ENCODE measurements at regions not wholly inside any gene's neighbourhood (a gene's known extent, or its start where the extent isn't known, plus 50 kb on each side); places are given as distances from the start of the nearest gene placed in this dataset.

DNA sequence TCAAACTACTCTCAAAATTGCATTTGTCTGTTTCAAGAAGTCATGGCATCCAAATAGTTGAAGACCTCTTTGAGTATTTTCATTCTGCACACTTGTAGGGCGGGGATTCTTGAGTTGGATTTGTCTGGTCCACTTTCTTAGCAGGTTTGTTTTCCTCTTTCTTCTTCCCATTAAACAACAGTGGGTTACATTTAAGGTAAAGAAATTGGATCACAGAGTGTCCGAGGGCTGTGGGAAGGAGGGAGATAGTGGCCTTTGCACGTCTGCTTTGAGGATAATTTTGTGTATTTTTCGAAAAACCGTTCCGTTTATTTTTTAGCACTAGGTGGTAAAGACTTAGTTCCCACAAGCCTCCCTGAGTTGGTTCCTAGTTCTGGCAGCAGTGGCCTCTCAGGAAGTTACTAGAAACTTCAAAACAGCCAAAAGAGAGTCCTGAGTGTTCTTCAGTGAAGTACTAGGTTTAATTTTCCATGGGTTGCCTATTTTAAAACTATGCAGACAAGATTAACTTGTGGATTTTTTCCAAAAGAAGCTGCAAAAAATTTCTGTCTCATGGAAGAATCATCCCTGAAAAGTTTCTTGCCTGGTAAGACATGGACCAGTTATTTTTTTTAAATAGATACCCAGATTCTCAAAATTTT lies 107.9 kb downstream of the CDC42EP3 start:
- Histone ChIP-seq H3K27ac (no peak overlapping the region), H3K4me3 (no peak overlapping the region), H3K36me3 (ENCODE audit: insufficient read depth, low read length) (no peaks in the 10 kb centered on the region), H3K9ac (ENCODE audit: insufficient read length) (no peak overlapping the region), H3K9me3 (ENCODE audit: low read depth, low read length) (no peaks in the 10 kb centered on the region)
- no peak for TF ChIP-seq FOXP2 (optimal IDR thresholded peaks at IDR 0.05; ENCODE audit: control extremely low read depth, extremely low read length, insufficient read depth)
- TF ChIP-seq EZH2 (IDR thresholded peaks at IDR 0.05): no peak
- TF ChIP-seq POLR2AphosphoS5 (IDR thresholded peaks at IDR 0.05; ENCODE audit: borderline replicate concordance, low read depth, low read length): no peak
- no peak for DNase-seq (ENCODE audit: low read depth, low spot score)

GRCh38 chr2:37564356-37564755 lies 107.1 kb downstream of the CDC42EP3 start:
- Histone ChIP-seq H3K9ac (ENCODE audit: insufficient read length) (no peak overlapping the region), H3K4me3 (no peak overlapping the region), H3K9me3 (ENCODE audit: low read depth, low read length) (no peaks in the 10 kb centered on the region), H3K36me3 (ENCODE audit: insufficient read depth, low read length) (no peaks in the 10 kb centered on the region), H3K27ac (no peak overlapping the region)
- no peak for TF ChIP-seq EZH2 (IDR thresholded peaks at IDR 0.05)
- no peak for TF ChIP-seq POLR2AphosphoS5 (IDR thresholded peaks at IDR 0.05; ENCODE audit: borderline replicate concordance, low read depth, low read length)
- TF ChIP-seq FOXP2 (optimal IDR thresholded peaks at IDR 0.05; ENCODE audit: control extremely low read depth, extremely low read length, insufficient read depth): no peak
- DNase-seq (ENCODE audit: low read depth, low spot score): no peak

DNA sequence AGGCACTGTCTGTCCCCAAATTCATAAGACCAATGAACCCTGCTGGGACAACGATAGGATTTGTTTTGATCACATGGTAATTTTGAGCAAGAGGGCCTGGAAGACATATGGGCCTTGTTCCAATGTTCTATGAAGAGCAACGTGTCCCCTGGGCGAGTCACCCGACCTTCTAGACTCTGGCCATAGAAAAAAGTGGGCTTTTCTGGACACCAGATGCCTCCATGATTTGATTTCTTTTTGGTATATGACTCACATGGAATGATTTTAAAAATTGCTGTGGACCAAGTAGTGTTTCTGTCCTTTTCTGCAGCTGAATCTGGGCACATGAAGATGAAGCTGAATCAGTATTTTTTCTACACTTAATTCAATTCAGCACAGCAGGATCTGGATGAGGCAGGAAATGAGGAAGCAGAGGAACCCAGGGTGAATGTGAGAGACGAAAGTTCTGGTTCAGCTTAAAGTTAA lies 104.9 kb downstream of the CDC42EP3 start:
- no peaks in the 10 kb centered on the region for H3K36me3 ChIP-seq (ENCODE audit: insufficient read depth, low read length)
- H3K9ac ChIP-seq (ENCODE audit: insufficient read length): peak overlapping the region; percentile 33
- H3K4me3 ChIP-seq: peak overlapping the region; percentile 74
- H3K9me3 ChIP-seq (ENCODE audit: low read depth, low read length): no peaks in the 10 kb centered on the region
- 0 out of 2 replicates have a peak, but pooled peaks have one; percentile 19 for TF ChIP-seq POLR2AphosphoS5 (IDR thresholded peaks at IDR 0.05; ENCODE audit: borderline replicate concordance, low read depth, low read length)
- TF ChIP-seq EZH2 (IDR thresholded peaks at IDR 0.05): no peak
- H3K27ac ChIP-seq: peak overlapping the region; percentile 96
- DNase-seq (ENCODE audit: low read depth, low spot score): peak; percentile 94

DNA sequence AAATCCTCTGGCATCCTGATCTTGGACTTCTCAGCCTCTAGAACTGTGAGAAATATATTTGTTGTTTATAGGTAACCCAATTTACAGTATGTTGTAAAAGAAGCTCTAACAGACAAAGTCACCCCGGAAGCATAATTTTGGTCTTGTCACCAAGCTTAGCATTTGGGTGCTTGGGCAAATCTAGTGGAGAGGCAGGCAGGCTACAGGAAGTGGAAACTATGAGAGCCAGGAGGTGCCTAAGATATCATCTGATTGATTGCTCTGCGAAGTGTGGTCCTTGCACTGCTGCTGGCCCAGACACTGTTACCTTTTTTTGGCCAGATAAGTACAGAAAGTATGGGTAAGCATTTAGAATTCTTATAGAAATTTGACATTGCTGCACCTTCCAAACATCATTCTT lies 102.9 kb downstream of the CDC42EP3 start:
- no peak for DNase-seq (ENCODE audit: low read depth, low spot score)
- H3K4me3 ChIP-seq: no peak overlapping the region
- no peak overlapping the region for H3K27ac ChIP-seq

DNA sequence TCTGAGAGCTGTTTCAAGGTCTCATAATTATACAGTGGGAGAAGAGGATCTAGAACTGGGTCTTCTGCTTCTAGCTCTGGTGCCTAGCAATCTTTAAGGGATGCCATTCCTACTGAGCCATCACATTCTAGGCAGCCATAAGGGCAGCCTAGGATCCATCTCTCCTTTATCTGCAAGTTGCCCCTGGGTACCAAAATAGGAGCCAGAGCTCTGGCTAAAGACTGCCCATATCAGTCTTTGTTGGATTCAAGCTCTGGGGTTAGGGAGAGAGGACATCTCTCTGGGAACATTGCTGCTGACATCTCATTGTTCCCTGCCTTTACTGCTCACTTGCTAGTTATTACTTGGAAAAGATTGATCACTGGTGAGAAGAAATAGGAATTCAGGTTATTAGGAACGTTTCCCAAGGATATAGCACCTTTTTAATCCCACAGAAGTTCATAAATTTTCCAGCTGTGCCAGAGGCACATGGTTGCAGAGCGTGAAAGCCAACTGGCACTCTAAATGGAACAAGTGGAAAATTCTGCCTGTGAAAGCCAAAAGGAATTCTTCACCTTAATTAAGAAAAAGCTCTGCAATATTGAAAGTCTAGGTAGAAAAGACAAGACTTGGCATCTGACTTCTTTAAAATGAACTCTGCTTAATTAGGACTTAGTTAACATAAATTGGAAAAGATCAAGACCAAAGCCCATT lies 102.2 kb downstream of the CDC42EP3 start:
- no peak for DNase-seq (ENCODE audit: low read depth, low spot score)
- Histone ChIP-seq H3K36me3 (ENCODE audit: insufficient read depth, low read length) (no peaks in the 10 kb centered on the region), H3K27ac (no peak overlapping the region), H3K9ac (ENCODE audit: insufficient read length) (no peak overlapping the region), H3K9me3 (ENCODE audit: low read depth, low read length) (no peaks in the 10 kb centered on the region), H3K4me3 (no peak overlapping the region)
- TF ChIP-seq POLR2AphosphoS5 (IDR thresholded peaks at IDR 0.05; ENCODE audit: borderline replicate concordance, low read depth, low read length): no peak
- TF ChIP-seq EZH2 (IDR thresholded peaks at IDR 0.05): no peak
- TF ChIP-seq FOXP2 (optimal IDR thresholded peaks at IDR 0.05; ENCODE audit: control extremely low read depth, extremely low read length, insufficient read depth): no peak

More for the DNA sequence above, 102.9 kb downstream of the CDC42EP3 start:
- Histone ChIP-seq H3K36me3 (ENCODE audit: insufficient read depth, low read length) (no peaks in the 10 kb centered on the region), H3K9ac (ENCODE audit: insufficient read length) (no peak overlapping the region), H3K9me3 (ENCODE audit: low read depth, low read length) (no peaks in the 10 kb centered on the region)
- TF ChIP-seq EZH2 (IDR thresholded peaks at IDR 0.05) (no peak), FOXP2 (optimal IDR thresholded peaks at IDR 0.05; ENCODE audit: control extremely low read depth, extremely low read length, insufficient read depth) (no peak), POLR2AphosphoS5 (IDR thresholded peaks at IDR 0.05; ENCODE audit: borderline replicate concordance, low read depth, low read length) (no peak)

GRCh38 chr2:37569986-37570679 lies 101.3 kb downstream of the CDC42EP3 start:
- no peak overlapping the region for H3K27ac ChIP-seq
- no peaks in the 10 kb centered on the region for H3K36me3 ChIP-seq (ENCODE audit: insufficient read depth, low read length)
- no peak overlapping the region; the same call in 1 of the 2 replicates for H3K4me3 ChIP-seq
- no peak for TF ChIP-seq FOXP2 (optimal IDR thresholded peaks at IDR 0.05; ENCODE audit: control extremely low read depth, extremely low read length, insufficient read depth)
- no peak for TF ChIP-seq EZH2 (IDR thresholded peaks at IDR 0.05)
- TF ChIP-seq POLR2AphosphoS5 (IDR thresholded peaks at IDR 0.05; ENCODE audit: borderline replicate concordance, low read depth, low read length): no peak
- no peaks in the 10 kb centered on the region for H3K9me3 ChIP-seq (ENCODE audit: low read depth, low read length)
- no peak overlapping the region for H3K9ac ChIP-seq (ENCODE audit: insufficient read length)
- DNase-seq (ENCODE audit: low read depth, low spot score): no peak

- no peak overlapping the region for H3K9ac ChIP-seq (ENCODE audit: insufficient read length)
- H3K9me3 ChIP-seq (ENCODE audit: low read depth, low read length): no peaks in the 10 kb centered on the region
- H3K27ac ChIP-seq: no peak overlapping the region
- no peak overlapping the region for H3K4me3 ChIP-seq
- no peak for TF ChIP-seq POLR2AphosphoS5 (IDR thresholded peaks at IDR 0.05; ENCODE audit: borderline replicate concordance, low read depth, low read length)
- TF ChIP-seq FOXP2 (optimal IDR thresholded peaks at IDR 0.05; ENCODE audit: control extremely low read depth, extremely low read length, insufficient read depth): no peak
- TF ChIP-seq EZH2 (IDR thresholded peaks at IDR 0.05): no peak
- no peaks in the 10 kb centered on the region for H3K36me3 ChIP-seq (ENCODE audit: insufficient read depth, low read length)
- DNase-seq (ENCODE audit: low read depth, low spot score): no peak
Measured at GRCh38 chr2:37570773-37571586, 100.5 kb downstream of the CDC42EP3 start.

Data from SK-N-MC (cell line).